Breast epithelium (tissue), 3 donors: ENCODE measurements at regions not wholly inside any gene's neighbourhood (a gene's known extent, or its start where the extent isn't known, plus 50 kb on each side); places are given as distances from the start of the nearest gene placed in this dataset.
"Not testable (repeated sequence)": the region's sequence is repeated elsewhere in the genome, so short reads cannot be mapped to it uniquely, and the experiment has no call there.

Experiments used
- POLR2A ChIP-seq: fragments of 450-650 bp; IDR thresholded peaks from one replicate; pipeline ENCODE4 v1.6.1; 2016; ENCODE audit warnings: antibody characterized with exemption, mild to moderate bottlenecking, moderate library complexity
- TF ChIP-seq, protein P1 (sequence below), 3 donors: fragments of 450-650 bp; IDR thresholded peaks; one replicate each; pipeline ENCODE4 v1.5.1; 2016 to 2017; ENCODE audit warnings: antibody characterized with exemption in 3 of 3, mild to moderate bottlenecking in 3 of 3, moderate library complexity in 3 of 3

GRCh38 chr10:4903675-4904074 lies 59.5 kb upstream of the AKR1C1 start:
- TF ChIP-seq POLR2A, result not testable (repeated sequence)
- TF ChIP-seq, protein P1, sequence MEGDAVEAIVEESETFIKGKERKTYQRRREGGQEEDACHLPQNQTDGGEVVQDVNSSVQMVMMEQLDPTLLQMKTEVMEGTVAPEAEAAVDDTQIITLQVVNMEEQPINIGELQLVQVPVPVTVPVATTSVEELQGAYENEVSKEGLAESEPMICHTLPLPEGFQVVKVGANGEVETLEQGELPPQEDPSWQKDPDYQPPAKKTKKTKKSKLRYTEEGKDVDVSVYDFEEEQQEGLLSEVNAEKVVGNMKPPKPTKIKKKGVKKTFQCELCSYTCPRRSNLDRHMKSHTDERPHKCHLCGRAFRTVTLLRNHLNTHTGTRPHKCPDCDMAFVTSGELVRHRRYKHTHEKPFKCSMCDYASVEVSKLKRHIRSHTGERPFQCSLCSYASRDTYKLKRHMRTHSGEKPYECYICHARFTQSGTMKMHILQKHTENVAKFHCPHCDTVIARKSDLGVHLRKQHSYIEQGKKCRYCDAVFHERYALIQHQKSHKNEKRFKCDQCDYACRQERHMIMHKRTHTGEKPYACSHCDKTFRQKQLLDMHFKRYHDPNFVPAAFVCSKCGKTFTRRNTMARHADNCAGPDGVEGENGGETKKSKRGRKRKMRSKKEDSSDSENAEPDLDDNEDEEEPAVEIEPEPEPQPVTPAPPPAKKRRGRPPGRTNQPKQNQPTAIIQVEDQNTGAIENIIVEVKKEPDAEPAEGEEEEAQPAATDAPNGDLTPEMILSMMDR (IDR thresholded peaks at IDR 0.05), result not testable (repeated sequence)
